Activated B cell treated with CpG ODN at 0.5 μM for 24 hours (primary cell): ENCODE measurements at regions not wholly inside any gene's neighbourhood (a gene's known extent, or its start where the extent isn't known, plus 50 kb on each side); places are given as distances from the start of the nearest gene placed in this dataset.

Experiments used
- ATAC-seq: fragments of 200-7000 bp; cut with Tn5 transposase; one replicate; pipeline ENCODE4 v1.10.0; 2021; ENCODE audit warnings: low read depth, mild to moderate bottlenecking, moderate library complexity
- CTCF ChIA-PET: fragments of 350-600 bp; sonication (Branson Sonifier 250); formaldehyde crosslinking; loops from one replicate; lab custom pipeline; 2021; ENCODE audit warnings: antibody characterized with exemption; lab: Charles Lee
- POLR2A ChIA-PET: fragments of 350-600 bp; sonication (Branson Sonifier 250); formaldehyde crosslinking; loops from one replicate; lab custom pipeline; 2021; ENCODE audit warnings: antibody characterized with exemption; lab: Charles Lee
- DNase-seq: peaks from one replicate; pipeline ENCODE4 v3.0.0; 2022
- H3K27ac Mint-ChIP-seq: one replicate; pipeline ENCODE4 v1.8.0; 2020; ENCODE audit warnings: mixed read lengths
- H3K27me3 Mint-ChIP-seq: one replicate; pipeline ENCODE4 v1.8.0; 2021; ENCODE audit warnings: mixed read lengths
- H3K36me3 Mint-ChIP-seq: one replicate; pipeline ENCODE4 v1.8.0; 2021; ENCODE audit warnings: low read depth, mixed read lengths
- H3K4me1 Mint-ChIP-seq: one replicate; pipeline ENCODE4 v1.8.0; 2021; ENCODE audit warnings: mixed read lengths
- H3K4me3 Mint-ChIP-seq: one replicate; pipeline ENCODE4 v1.8.0; 2020; ENCODE audit warnings: mild to moderate bottlenecking, mixed read lengths
- H3K9me3 Mint-ChIP-seq: one replicate; pipeline ENCODE4 v1.8.0; 2020; ENCODE audit warnings: mixed read lengths
- CTCF ChIP-seq: fragments of 200-600 bp; IDR thresholded peaks from one replicate; pipeline ENCODE4 v1.8.0; 2022; ENCODE audit warnings: antibody characterized with exemption, mild to moderate bottlenecking
- intact Hi-C: fragments of 100-400 bp; cut with micrococcal nuclease; formaldehyde crosslinking; loops from one replicate; pipeline ENCODE4 v1.15.1; 2024

DNA sequence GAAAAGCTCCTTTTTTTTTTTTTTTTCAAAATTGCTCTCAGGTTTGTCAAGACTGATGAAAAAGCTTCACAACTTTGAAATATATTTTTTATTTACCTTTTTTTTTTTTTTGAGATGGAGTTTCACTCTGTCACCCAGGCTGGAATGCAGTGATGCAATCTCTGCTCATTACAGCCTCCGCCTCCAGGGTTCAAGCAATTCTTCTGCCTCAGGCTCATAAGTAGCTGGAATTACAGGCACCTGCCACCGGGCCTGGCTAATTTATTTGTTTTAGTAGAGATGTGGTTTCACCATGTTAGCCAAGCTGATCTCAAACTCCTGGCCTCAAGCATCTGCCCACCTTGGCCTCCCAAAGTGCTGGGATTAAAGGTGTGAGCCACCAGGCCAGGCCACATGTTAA, 1515.0 kb downstream of the OTOL1 start:
- no peak for TF ChIP-seq CTCF
- intact Hi-C loops: no loop called here
- ATAC-seq (no peak), DNase-seq (no peak)
- Mint-ChIP-seq H3K4me3 (no peak overlapping the region), H3K9me3 (peaks cover 2% of the 10 kb centered on the region), H3K4me1 (no peaks in the 10 kb centered on the region), H3K27ac (no peak overlapping the region), H3K36me3 (no peaks in the 10 kb centered on the region), H3K27me3 (no peaks in the 10 kb centered on the region)
- POLR2A ChIA-PET: no interaction called here
- CTCF ChIA-PET: no interaction called here

DNA sequence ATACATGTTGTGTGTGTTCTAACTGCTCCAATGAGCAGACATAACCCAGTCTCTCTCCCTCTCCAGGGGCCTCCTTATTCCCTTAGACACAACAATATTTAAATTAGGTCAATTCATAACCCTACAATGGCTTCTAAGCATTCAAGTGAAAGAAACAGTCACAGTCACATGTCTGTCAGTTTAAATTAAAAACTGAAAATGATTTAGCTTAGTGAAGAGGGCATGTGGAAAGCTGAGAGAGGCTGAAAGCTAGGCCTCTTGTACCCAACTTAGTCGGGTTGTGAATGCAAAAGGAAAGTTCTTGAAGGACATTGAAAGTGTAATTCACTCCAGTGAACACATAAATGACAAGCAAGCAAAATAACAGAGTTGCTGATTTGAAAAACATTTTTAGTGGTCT, 1519.6 kb downstream of the OTOL1 start:
- intact Hi-C loops: no loop called here
- H3K27ac Mint-ChIP-seq: no peak overlapping the region
- peaks cover 5% of the 10 kb centered on the region for H3K9me3 Mint-ChIP-seq
- H3K36me3 Mint-ChIP-seq: no peaks in the 10 kb centered on the region
- no peak for TF ChIP-seq CTCF
- CTCF ChIA-PET: no interaction called here
- DNase-seq: no peak
- H3K4me1 Mint-ChIP-seq: no peaks in the 10 kb centered on the region
- H3K27me3 Mint-ChIP-seq: no peaks in the 10 kb centered on the region
- ATAC-seq: no peak
- POLR2A ChIA-PET: no interaction called here
- H3K4me3 Mint-ChIP-seq: no peak overlapping the region

DNA sequence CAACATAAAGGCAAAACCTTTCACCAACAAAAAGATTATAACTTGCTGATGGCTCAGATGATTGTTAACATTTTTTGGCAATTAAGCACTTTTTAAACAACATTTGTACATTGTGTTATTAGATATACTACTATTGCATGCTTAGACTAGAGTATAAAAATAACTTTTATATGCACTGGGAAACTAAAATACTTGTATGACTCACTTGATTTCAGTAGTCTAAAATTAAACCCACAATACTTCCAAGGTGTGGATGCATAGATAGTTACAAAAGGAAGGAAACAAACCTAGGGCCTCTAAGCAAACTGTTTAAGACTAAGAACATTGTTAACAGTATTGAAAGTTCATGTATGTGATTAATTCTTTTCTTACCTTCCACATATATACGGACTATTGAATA, 1521.5 kb downstream of the OTOL1 start:
- Mint-ChIP-seq H3K36me3 (no peaks in the 10 kb centered on the region), H3K4me1 (no peaks in the 10 kb centered on the region), H3K27ac (no peak overlapping the region), H3K4me3 (no peak overlapping the region), H3K9me3 (peaks cover 4% of the 10 kb centered on the region), H3K27me3 (no peaks in the 10 kb centered on the region)
- DNase-seq (no peak), ATAC-seq (no peak)
- POLR2A ChIA-PET: no interaction called here
- CTCF ChIA-PET: no interaction called here
- TF ChIP-seq CTCF: no peak
- intact Hi-C loops: no loop called here

DNA sequence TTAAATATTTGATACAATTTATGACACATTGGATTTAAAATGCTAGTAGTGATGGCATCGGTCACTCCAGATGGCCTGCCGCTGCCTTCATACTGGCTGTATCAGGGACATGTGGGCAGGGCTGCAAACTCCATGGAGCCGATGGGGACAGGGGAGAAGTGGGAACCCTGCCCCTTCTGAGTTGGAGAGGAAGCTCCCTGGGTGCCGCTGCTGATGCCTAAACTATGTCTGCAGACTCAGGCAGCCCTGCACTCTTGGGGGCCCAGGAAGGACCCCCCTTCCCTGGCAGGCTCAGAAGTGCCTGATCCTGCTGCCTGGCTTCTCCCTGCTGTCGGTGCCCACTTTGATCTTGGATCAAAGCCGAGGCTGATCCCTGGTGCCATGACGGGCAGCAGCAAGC, 1522.1 kb downstream of the OTOL1 start:
- POLR2A ChIA-PET: no interaction called here
- no peak overlapping the region for H3K4me3 Mint-ChIP-seq
- no peaks in the 10 kb centered on the region for H3K36me3 Mint-ChIP-seq
- intact Hi-C loops: no loop called here
- TF ChIP-seq CTCF: no peak
- CTCF ChIA-PET: no interaction called here
- DNase-seq: no peak
- no peak for ATAC-seq
- H3K27ac Mint-ChIP-seq: no peak overlapping the region
- H3K4me1 Mint-ChIP-seq: no peaks in the 10 kb centered on the region
- peaks cover 3% of the 10 kb centered on the region for H3K9me3 Mint-ChIP-seq
- no peaks in the 10 kb centered on the region for H3K27me3 Mint-ChIP-seq

- H3K27me3 Mint-ChIP-seq: no peaks in the 10 kb centered on the region
- CTCF ChIA-PET: no interaction called here
- ATAC-seq: no peak
- no peak for TF ChIP-seq CTCF
- H3K36me3 Mint-ChIP-seq: no peaks in the 10 kb centered on the region
- DNase-seq: no peak
- no peak overlapping the region for H3K4me3 Mint-ChIP-seq
- intact Hi-C loops: no loop called here
- POLR2A ChIA-PET: no interaction called here
- H3K27ac Mint-ChIP-seq: no peak overlapping the region
- peaks cover 3% of the 10 kb centered on the region for H3K9me3 Mint-ChIP-seq
- no peaks in the 10 kb centered on the region for H3K4me1 Mint-ChIP-seq
These were observed 1522.7 kb downstream of the OTOL1 start for GRCh38 chr3:163019260-163019659.
